ENCODE measurements at regions not wholly inside any gene's neighbourhood (a gene's known extent, or its start where the extent isn't known, plus 50 kb on each side); places are given as distances from the start of the nearest gene placed in this dataset.
"Not testable (repeated sequence)": the region's sequence is repeated elsewhere in the genome, so short reads cannot be mapped to it uniquely, and the experiment has no call there.

DNA sequence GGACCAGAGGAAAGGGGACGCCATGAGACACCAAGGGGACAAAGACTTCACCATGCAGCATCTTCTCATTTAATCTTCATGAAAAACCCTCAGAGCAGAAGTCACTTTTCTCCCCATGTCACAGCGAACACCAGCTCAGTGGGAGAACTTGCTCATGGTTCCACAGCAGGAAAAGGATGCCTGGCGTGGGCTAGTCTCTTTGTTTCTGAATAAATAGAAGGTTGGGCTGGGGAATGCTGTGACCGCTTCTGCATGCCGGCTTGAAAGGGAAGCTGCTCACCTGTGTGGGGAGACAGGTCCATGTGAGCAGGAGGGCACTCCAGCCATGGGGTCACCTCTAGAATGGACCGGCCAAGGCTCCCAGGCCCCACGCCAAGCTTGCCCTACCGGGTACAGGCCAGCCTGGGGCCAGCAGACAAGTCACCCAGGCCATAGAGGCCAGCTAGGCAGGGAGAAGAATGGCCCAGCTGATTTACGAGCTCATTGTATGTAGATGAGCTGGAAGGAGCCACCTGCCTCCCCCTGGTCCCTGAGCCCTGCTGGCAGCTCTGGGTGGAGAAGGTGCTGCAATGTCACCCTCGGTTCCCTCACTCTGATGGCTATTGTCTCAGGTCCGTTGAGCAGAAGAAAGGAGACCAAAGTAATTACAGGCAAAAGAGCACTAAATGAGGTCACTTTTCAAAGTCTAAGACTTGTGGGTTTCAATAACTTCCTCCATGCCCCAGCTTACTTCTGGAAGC is 82.0 kb upstream of the PDZD8 start:
- no peak for DNase-seq

- no peak for DNase-seq
These were observed 80.1 kb upstream of the PDZD8 start for GRCh38 chr10:117455346-117455745.

DNA sequence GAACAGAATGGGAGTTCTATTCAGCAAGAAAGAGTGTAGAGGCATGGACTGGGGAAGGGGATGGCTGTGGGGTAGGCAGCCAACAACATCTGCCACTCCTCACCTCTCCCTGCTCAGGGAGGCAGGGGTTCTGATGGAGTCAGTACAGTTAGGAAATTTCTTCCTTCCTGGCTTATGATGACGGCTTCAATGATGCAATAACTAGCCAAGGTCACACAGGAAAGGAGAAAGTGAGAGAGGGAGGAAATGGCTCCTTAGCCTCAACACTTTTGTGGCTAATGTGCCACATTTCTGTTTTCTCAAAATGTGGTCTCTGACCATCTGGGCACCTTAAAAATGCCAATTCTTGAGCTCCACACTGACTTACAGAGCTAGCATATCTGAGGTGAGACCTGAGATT is 79.3 kb upstream of the PDZD8 start:
- no peak for DNase-seq

DNA sequence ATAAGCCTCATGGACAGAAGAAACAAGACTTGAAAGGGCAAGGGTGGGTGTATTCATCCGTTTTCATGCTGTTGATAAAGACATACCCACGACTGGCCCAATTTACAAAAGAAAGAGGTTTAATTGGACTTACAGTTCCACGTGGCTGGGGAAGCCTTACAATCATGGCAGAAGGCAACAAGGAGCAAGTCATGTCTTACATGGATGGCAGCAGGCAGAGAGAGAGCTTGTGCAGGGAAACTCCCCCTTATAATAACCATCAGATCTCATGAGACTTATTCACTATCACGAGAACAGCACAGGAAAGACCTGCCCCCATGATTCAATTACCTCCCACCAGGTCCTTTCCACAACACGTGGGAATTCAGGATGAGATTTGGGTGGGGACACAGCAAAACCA is 78.2 kb upstream of the PDZD8 start:
- DNase-seq: not testable (repeated sequence)

DNA sequence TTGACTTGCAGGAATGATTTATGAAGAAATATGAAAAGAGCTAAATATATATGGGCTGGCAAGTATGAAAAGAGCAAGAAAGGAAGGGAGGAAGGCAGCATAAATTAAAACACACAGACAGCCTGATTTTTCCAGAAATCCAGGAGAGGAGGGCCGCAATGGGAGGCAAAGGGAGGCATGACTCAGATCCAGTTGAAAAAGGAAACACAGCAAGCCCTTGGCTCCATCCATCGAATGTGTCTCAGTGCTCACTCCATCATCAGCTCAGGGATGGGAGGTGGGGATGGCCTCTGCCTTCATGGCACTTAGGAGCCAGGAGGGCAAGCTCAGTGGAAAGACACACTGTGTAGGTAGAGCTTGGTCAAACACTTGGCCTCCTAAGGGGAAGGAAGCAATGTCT is 75.7 kb upstream of the PDZD8 start:
- no peak for DNase-seq

DNA sequence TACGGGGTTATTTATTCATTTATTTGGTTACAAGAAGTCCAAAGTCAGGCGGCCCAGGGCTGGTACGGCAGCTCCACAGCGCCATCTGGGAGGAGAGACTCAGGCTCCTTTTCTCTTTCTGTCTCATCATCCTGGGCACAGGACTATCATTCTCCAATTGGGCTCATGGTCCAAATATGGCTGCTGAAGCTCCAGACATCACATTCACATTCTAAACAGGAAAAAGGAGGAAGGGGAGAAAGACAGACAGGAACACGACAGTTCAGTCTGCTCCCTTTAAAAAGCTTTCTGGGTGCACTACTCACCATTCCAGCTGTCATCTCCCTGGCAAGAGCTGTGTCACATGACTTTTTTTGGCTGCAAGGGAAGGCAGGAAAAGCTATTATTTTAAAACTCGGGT is 74.4 kb upstream of the PDZD8 start:
- no peak for DNase-seq

DNA sequence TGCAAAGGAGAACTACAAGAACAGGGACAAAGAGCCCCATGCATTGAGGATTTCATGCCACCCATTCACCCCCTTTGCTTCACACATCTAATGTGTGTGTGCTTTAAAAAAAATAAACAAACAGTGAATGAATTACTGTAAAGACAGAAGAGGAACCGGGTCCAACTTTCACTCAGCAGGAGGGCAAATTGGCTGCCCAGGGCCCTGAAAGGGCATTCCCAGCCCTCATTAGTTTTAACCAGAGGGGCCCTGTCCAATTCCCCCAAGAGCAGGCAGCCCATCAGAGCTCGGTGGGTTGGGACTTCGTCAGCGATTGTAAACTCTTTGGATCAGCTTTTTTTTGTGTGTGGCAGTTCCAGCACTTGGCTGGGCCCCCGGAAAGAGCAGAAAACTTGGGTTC is 73.6 kb upstream of the PDZD8 start:
- DNase-seq: no peak

DNA sequence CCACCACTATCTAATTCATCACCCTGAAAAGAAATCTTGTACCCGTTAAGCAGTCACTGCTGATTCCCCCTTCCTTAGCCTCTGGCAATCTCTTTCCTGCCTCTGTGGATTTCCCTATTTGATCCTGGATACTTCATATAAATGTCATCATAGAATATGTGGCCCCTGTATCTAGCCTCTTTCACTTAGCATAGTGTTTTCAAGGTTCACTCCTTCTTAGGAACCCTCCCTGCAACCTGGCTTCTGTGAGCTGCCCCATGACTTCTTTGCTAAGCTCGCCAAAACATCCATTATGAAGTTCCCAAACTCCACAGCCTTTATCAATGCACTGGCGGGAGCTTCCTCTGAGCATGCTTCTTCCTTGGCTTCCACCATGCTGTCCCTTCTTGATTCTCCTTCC is 70.8 kb upstream of the PDZD8 start:
- no peak for DNase-seq

- no peak for DNase-seq
These were observed 69.3 kb upstream of the PDZD8 start for GRCh38 chr10:117444497-117445040.

DNA sequence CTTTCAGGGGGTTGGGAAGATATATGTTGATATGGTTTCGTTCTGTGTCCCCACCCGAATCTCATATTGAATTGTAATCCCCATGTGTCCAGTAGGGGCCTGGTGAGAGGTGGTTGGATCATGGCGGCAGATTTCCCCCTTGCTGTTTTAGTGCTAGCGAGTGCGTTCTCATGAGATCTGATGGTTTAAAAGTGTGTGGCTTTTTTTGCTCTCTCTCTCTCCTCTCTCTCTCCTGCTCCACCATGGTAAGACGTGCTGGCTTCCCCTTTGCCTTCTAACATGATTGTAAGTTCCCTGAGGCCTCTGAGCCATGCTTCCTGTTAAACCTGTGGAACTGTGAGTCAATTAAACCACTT is 68.4 kb upstream of the PDZD8 start:
- DNase-seq: no peak

- peak; percentile 50 for DNase-seq
These were observed 67.9 kb upstream of the PDZD8 start for GRCh38 chr10:117442944-117443685.

GRCh38 chr10:117442521-117442920 is 67.3 kb upstream of the PDZD8 start:
- no peak for DNase-seq

GRCh38 chr10:117441812-117442443 is 66.7 kb upstream of the PDZD8 start:
- DNase-seq: no peak

DNA sequence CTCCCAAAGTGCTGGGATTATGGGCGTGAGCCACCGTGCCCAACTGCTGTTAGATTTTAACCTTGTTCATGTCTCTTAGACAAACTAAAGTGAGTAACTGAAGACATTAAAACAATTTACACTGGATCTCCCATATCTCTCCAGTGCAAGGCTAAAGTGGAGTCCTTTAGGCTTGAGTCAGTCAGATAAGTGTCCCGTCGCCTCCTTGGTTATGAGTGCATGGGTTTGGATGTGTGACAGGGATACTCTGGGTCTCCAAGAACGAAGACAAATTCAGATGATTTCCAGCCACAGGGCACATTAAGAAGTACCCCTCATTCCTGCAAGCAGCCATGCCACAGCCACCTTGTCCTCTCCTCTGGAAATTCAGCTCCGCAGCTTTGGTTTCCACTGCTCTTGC is 66.1 kb upstream of the PDZD8 start:
- no peak for DNase-seq

- peak; percentile 22 for DNase-seq
These were observed 64.1 kb upstream of the PDZD8 start for GRCh38 chr10:117439243-117439912.

DNA sequence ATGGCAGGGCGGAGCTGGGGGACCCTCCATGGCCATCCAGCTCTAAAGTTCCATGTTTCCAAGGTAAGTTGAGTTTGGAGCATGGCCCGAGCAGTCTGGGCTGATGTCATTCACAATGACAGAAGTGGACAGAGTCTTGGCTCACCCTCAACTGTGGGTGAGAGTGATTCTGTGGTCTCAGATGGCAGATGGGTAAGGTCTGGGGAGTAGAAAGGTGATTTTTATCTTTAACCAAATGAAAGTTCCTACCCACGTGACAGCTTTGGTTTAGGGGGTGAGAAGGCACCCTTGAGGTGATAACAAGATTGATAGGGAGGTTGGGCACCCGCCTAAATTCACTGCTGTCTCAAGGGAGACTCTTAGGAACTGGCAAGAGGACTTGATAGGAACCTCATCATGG is 57.6 kb upstream of the PDZD8 start:
- DNase-seq: no peak

DNA sequence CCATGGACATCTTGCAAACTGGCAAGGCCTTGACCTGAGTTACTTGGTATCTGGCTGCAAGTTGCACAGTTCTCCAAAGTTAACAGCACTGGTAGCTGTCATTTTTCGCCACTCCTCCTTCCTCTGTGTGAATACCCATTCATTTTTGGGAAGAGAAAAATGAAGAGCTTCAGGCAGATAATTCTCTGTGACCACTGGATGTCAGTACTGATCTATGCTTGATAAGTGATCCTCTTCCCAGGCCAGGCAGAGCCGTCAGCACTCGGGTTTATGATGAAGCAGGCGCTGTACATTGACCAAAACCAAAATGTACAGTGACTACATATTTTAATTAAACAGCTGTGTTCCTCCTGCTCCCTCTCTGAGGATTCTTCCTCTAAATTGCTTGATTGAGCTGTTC is 55.9 kb upstream of the PDZD8 start:
- no peak for DNase-seq

- not testable (repeated sequence) for DNase-seq
These were observed 55.3 kb upstream of the PDZD8 start for GRCh38 chr10:117430535-117430934.

DNA sequence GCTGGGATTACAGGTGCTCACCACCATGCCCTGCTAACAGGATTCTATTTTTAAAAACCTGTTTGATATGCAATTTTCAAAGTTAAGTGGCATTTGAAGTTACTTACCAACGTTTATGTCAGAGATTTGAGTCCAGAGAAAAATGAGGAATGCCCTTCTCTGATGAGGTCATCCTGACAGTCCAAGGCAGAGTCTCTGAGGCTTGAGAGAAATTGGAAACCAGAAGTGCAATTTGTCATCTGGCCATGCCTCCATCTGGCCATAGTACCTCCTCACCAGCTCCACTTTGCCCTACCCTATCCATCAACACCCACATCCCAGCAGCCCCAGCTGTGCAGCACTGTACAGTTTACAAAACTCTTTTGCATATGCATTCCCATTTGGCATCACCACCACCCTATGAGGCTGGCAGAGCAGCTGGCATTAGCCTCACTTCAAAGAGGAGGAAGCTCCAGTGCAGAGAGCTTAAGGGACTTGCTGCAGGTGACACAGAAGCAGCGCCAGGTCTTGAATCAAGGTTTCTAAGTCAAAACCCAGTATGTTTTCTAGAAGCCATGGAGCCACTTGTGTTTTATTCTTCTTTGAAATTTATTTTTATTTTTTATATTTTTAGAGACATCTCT is 54.5 kb upstream of the PDZD8 start:
- DNase-seq: no peak

GRCh38 chr10:117427356-117427755 is 52.1 kb upstream of the PDZD8 start:
- no peak for DNase-seq

- no peak for DNase-seq
These were observed 50.8 kb upstream of the PDZD8 start for GRCh38 chr10:117425974-117426566.

DNA sequence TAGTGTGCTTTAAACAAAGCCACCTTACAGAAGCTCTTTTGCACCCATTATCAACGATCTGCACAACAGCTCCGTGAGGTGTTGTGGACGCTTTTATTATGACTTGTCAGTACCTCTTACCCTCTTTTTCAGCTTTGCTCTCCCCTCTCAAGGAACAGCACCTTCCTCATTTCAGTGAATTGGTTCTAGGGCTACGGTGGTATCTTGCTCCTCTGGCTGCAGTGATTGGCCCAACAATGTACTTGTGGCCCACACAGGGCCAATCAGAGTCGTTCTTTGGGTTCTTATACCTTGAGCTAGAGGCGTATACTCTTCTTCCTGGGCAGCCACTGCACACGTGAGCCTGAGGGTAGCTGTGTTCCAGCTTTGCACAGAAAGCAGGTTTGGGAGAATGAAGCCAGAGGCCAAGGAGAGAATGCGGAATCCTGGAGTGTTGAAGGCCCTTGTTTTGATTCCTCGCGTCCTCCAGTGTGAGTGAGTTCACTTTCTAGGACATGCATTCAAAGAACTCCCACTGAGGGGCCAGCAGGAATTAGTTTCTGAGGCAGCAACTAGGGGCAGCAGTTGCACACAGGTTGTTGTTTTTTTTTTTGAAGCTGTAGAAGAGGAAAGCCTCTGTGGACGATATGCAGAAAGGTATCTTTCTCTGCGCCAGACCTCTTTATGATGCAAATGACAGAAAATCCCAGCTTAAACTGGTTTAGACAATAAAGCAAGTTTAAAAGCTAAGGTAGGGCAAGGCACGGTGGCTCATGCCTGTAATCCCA is 49.8 kb upstream of the PDZD8 start:
- DNase-seq: no peak
